IMR-90 (cell line): ENCODE measurements at regions not wholly inside any gene's neighbourhood (a gene's known extent, or its start where the extent isn't known, plus 50 kb on each side); places are given as distances from the start of the nearest gene placed in this dataset.

Source experiments
- ATAC-seq: fragments of 200-7000 bp; cut with Tn5 transposase; 2 replicates; pipeline ENCODE4 v1.9.1; 2020; ENCODE audit warnings: low read depth, mild to moderate bottlenecking, moderate library complexity
- BruUV-seq: library from RNA; stranded (reverse); fragments of 400-500 nt; replicated peaks from 2 replicates; lab custom pipeline; 2021; lab: Mats Ljungman, UMichigan
- CTCF ChIA-PET: fragments of 300-600 bp; formaldehyde crosslinking; extraction: SDS; loops from one replicate; lab custom pipeline; 2021; ENCODE audit warnings: antibody characterized with exemption; lab: Yijun Ruan, JAX
- POLR2A ChIA-PET: fragments of 300-600 bp; sonication (Branson Sonifier 250); formaldehyde crosslinking; loops from one replicate; lab custom pipeline; 2022; ENCODE audit warnings: antibody characterized with exemption; ENCODE audit not compliant: unreplicated experiment; lab: Charles Lee
- DNase-seq: peaks from one replicate; pipeline ENCODE4 v3.0.0; 2013
- H2AFZ ChIP-seq: replicated peaks from 2 replicates; pipeline ENCODE3; 2013; ENCODE audit warnings: low read length, mild to moderate bottlenecking; ENCODE audit not compliant: poor library complexity
- H2AK5ac ChIP-seq: 2 replicates; pipeline ENCODE4 v1.6.1; 2013; ENCODE audit warnings: low read depth, low read length, inconsistent platforms
- H2AK9ac ChIP-seq: replicated peaks from 2 replicates; pipeline ENCODE3; 2013; ENCODE audit warnings: mild to moderate bottlenecking, low read depth, low read length, moderate library complexity; ENCODE audit not compliant: poor library complexity
- H2BK120ac ChIP-seq: 2 replicates; pipeline ENCODE4 v1.6.1; 2013; ENCODE audit warnings: low read depth, low read length, inconsistent platforms
- H2BK15ac ChIP-seq: 3 replicates; pipeline ENCODE4 v1.6.1; 2013; ENCODE audit warnings: low read depth, low read length, inconsistent platforms
- H2BK20ac ChIP-seq: 2 replicates; pipeline ENCODE4 v1.6.1; 2013; ENCODE audit warnings: low read depth, mild to moderate bottlenecking, inconsistent platforms, low read length, moderate library complexity
- H2BK5ac ChIP-seq: 2 replicates; pipeline ENCODE4 v1.6.1; 2013; ENCODE audit warnings: mild to moderate bottlenecking, low read depth, low read length, inconsistent platforms; ENCODE audit not compliant: poor library complexity, severe bottlenecking
- H3K14ac ChIP-seq: replicated peaks from 2 replicates; pipeline ENCODE4 v1.6.1; 2013; ENCODE audit warnings: low read depth, low read length, inconsistent platforms
- H3K18ac ChIP-seq: 2 replicates; pipeline ENCODE4 v1.6.1; 2013; ENCODE audit warnings: low read depth, low read length, control low read depth
- H3K23ac ChIP-seq: 2 replicates; pipeline ENCODE4 v1.6.1; 2013; ENCODE audit warnings: low read depth, low read length, inconsistent platforms
- H3K27ac ChIP-seq: 2 replicates; pipeline ENCODE4 v1.5.1; 2013; ENCODE audit warnings: mild to moderate bottlenecking, control low read depth, low read length; ENCODE audit not compliant: insufficient read depth
- H3K27me3 ChIP-seq: 2 replicates; pipeline ENCODE4 v1.6.1; 2013; ENCODE audit warnings: low read length; ENCODE audit not compliant: control insufficient read depth, insufficient read depth
- H3K36me3 ChIP-seq: 2 replicates; pipeline ENCODE4 v1.6.1; 2013; ENCODE audit warnings: low read length, mixed read lengths; ENCODE audit not compliant: control insufficient read depth, insufficient read depth
- H3K4ac ChIP-seq: 2 replicates; pipeline ENCODE4 v1.6.1; 2013; ENCODE audit warnings: low read depth, low read length, inconsistent platforms
- H3K4me1 ChIP-seq: 2 replicates; pipeline ENCODE4 v1.6.1; 2013; ENCODE audit warnings: low read length, mixed read lengths; ENCODE audit not compliant: control insufficient read depth, insufficient read depth
- H3K4me2 ChIP-seq: 2 replicates; pipeline ENCODE4 v1.6.1; 2013; ENCODE audit warnings: low read depth, mild to moderate bottlenecking, control low read depth, low read length, moderate library complexity
- H3K4me3 ChIP-seq: 2 replicates; pipeline ENCODE4 v1.5.1; 2013; ENCODE audit warnings: low read depth, mild to moderate bottlenecking, control low read depth, low read length, moderate library complexity; ENCODE audit not compliant: insufficient read depth
- H3K56ac ChIP-seq: 2 replicates; pipeline ENCODE4 v1.6.1; 2013; ENCODE audit warnings: low read length, inconsistent platforms; ENCODE audit not compliant: insufficient read depth; ENCODE audit errors: extremely low read depth
- H3K79me1 ChIP-seq, 2 experiments: 2 replicates each; pipeline ENCODE4 v1.6.1; 2013; ENCODE audit warnings: low read length in 2 of 2, inconsistent platforms in 1 of 2, low read depth in 1 of 2
- H3K9ac ChIP-seq: 2 replicates; pipeline ENCODE4 v1.6.1; 2013; ENCODE audit warnings: low read depth, low read length, control low read depth
- H3K9me1 ChIP-seq: 2 replicates; pipeline ENCODE4 v1.6.1; 2013; ENCODE audit warnings: low read length, inconsistent platforms; ENCODE audit not compliant: insufficient read depth
- H3K9me3 ChIP-seq: 2 replicates; pipeline ENCODE4 v1.6.1; 2013; ENCODE audit warnings: low read length; ENCODE audit not compliant: control insufficient read depth, insufficient read depth
- H4K20me1 ChIP-seq: 2 replicates; pipeline ENCODE4 v1.6.1; 2013; ENCODE audit warnings: low read length, inconsistent platforms; ENCODE audit not compliant: insufficient read depth
- H4K5ac ChIP-seq: 2 replicates; pipeline ENCODE4 v1.6.1; 2013; ENCODE audit warnings: mild to moderate bottlenecking, low read depth, low read length, control low read depth
- H4K8ac ChIP-seq, 2 experiments: 2 replicates each; pipeline ENCODE4 v1.6.1; 2013; ENCODE audit warnings: low read depth in 2 of 2, low read length in 2 of 2, control low read depth in 1 of 2, inconsistent platforms in 1 of 2
- H4K91ac ChIP-seq: 2 replicates; pipeline ENCODE4 v1.6.1; 2013; ENCODE audit warnings: low read depth, low read length, inconsistent platforms; ENCODE audit not compliant: insufficient read depth
- BHLHE40 ChIP-seq: fragments of 150-350 bp; IDR thresholded peaks from 2 replicates; pipeline ENCODE4 v1.6.1; 2016; ENCODE audit warnings: mild to moderate bottlenecking, low read depth, low read length
- CEBPB ChIP-seq: IDR thresholded peaks from 2 replicates; pipeline ENCODE4 v1.6.1; 2012; ENCODE audit warnings: low read depth, low read length, improper control_type of control experiment
- CHD1 ChIP-seq: IDR thresholded peaks from 2 replicates; pipeline ENCODE4 v1.6.1; 2012; ENCODE audit warnings: low read depth, low read length, improper control_type of control experiment
- ELK1 ChIP-seq: fragments of 150-350 bp; IDR thresholded peaks from 2 replicates; pipeline ENCODE4 v1.6.1; 2016; ENCODE audit warnings: low read depth, mild to moderate bottlenecking, low read length, moderate library complexity, borderline replicate concordance
- FOS ChIP-seq: fragments of 150-350 bp; IDR thresholded peaks from 2 replicates; pipeline ENCODE4 v1.6.1; 2016; ENCODE audit warnings: low read depth, low read length
- MAFK ChIP-seq: IDR thresholded peaks from 2 replicates; pipeline ENCODE4 v1.6.1; 2012; ENCODE audit warnings: low read depth, low read length, improper control_type of control experiment
- MAZ ChIP-seq: IDR thresholded peaks from 2 replicates; pipeline ENCODE4 v1.6.1; 2012; ENCODE audit warnings: low read depth, mild to moderate bottlenecking, low read length, improper control_type of control experiment, moderate library complexity, borderline replicate concordance
- MXI1 ChIP-seq: IDR thresholded peaks from 2 replicates; pipeline ENCODE4 v1.6.1; 2012; ENCODE audit warnings: low read depth, mild to moderate bottlenecking, low read length, moderate library complexity, borderline replicate concordance
- NFE2L2 ChIP-seq: fragments of 150-350 bp; IDR thresholded peaks from 2 replicates; pipeline ENCODE4 v1.6.1; 2016; ENCODE audit warnings: low read depth, mild to moderate bottlenecking, low read length
- POLR2A ChIP-seq: IDR thresholded peaks from 2 replicates; pipeline ENCODE4 v1.6.1; 2012; ENCODE audit warnings: mild to moderate bottlenecking, low read depth, low read length
- RAD21 ChIP-seq: IDR thresholded peaks from 2 replicates; pipeline ENCODE4 v1.6.1; 2012; ENCODE audit warnings: low read length, improper control_type of control experiment
- RCOR1 ChIP-seq: IDR thresholded peaks from 2 replicates; pipeline ENCODE4 v1.6.1; 2012; ENCODE audit warnings: mild to moderate bottlenecking, low read length, improper control_type of control experiment; ENCODE audit not compliant: insufficient replicate concordance
- RFX5 ChIP-seq: IDR thresholded peaks from 2 replicates; pipeline ENCODE4 v1.8.0; 2012; ENCODE audit warnings: low read depth, mild to moderate bottlenecking, low read length, moderate library complexity
- SMC3 ChIP-seq: fragments of 150-350 bp; IDR thresholded peaks from 2 replicates; pipeline ENCODE4 v1.6.1; 2016; ENCODE audit warnings: low read depth, mild to moderate bottlenecking, antibody characterized with exemption, low read length, moderate library complexity
- USF2 ChIP-seq: fragments of 150-350 bp; IDR thresholded peaks from 2 replicates; pipeline ENCODE4 v1.6.1; 2017; ENCODE audit warnings: mild to moderate bottlenecking, antibody characterized with exemption, low read length, low read depth
- WGBS, 2 experiments: methylation state at CpG; one replicate each; pipeline versions ENCODE4 v1.1.5 to v1.1.7; 2013; ENCODE audit warnings: missing lambda C conversion rate in 2 of 2; ENCODE audit not compliant: insufficient read length in 1 of 2; ENCODE audit errors: extremely low coverage in 2 of 2; 5-methylcytosine and 5-hydroxymethylcytosine counted together
- dilution Hi-C: fragments of 300-500 bp; cut with HindIII; formaldehyde crosslinking; loops from one replicate; pipeline ENCODE4 v1.14.3; 2018; ENCODE audit warnings: low sequenced_read_pairs; ENCODE audit not compliant: unreplicated experiment
- in situ Hi-C: fragments of 300-500 bp; cut with MboI; formaldehyde crosslinking; loops from 3 replicates; pipeline ENCODE4 v1.14.3; 2019; ENCODE audit warnings: low sequenced_read_pairs, inconsistent platforms, mixed read lengths
- intact Hi-C: fragments of 100-400 bp; cut with micrococcal nuclease; formaldehyde crosslinking; loops from 2 replicates; pipeline ENCODE4 v1.10.0; 2022
- TF ChIP-seq, protein P1 (sequence below): conservative IDR thresholded peaks from 2 replicates; pipeline ENCODE4 v1.5.1; 2012; ENCODE audit warnings: mild to moderate bottlenecking, low read depth, low read length, improper control_type of control experiment

DNA sequence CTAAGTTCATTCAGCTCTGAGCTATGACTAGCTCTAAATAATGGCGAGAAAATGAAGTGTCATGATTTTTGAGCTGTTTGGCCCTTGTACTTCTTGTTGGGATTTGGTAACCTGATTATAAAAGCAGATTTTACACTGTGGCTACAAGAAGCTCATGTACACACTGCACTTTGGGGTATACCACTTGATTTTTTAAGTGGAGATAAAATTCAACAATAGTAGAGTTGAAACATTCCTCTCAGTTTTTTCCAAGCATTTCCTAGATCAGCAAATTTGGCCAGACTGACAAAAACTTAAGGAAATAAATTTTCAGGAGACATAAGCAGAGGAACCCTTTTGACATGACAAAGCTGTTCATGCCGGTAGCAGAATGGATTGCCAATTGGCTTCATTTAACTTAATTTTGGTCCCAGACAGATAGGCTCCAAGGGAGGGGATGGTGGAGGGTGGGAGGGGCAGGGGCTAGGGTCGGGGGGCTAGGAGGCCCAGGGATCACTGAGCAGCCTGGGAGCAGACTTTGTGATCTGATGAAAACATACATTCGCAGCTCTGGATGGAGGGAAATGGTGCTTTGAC, 575.9 kb downstream of the METTL15 start:
- Histone ChIP-seq H3K27ac (no peak overlapping the region), H3K18ac (peak overlapping the region; percentile 61; the same call in 1 of the 2 replicates), H4K8ac (peak overlapping the region in 1 of 2 experiments; percentile 57; a peak in 1 of 4 replicates), H2BK120ac (no peak overlapping the region; the same call in 1 of the 2 replicates), H3K4me3 (no peak overlapping the region), H3K4me2 (no peak overlapping the region), H3K4me1 (peaks cover 6% of the 10 kb centered on the region), H2BK5ac (no peak overlapping the region), H2AFZ (no peak overlapping the region), H3K9me3 (no peaks in the 10 kb centered on the region), H4K20me1 (no peaks in the 10 kb centered on the region), H3K36me3 (no peaks in the 10 kb centered on the region), H3K27me3 (no peaks in the 10 kb centered on the region), H3K79me1 (no peaks in the 10 kb centered on the region), H2BK20ac (no peak overlapping the region; the same call in 1 of the 2 replicates), H2AK5ac (no peak overlapping the region), H2AK9ac (no peak overlapping the region), H2BK15ac (no peak overlapping the region), H3K9me1 (no peaks in the 10 kb centered on the region; the same call in none of the 2 replicates), H3K9ac (no peak overlapping the region), H3K56ac (no peak overlapping the region), H3K23ac (no peak overlapping the region), H3K4ac (no peak overlapping the region), H3K14ac (no peak overlapping the region), H4K91ac (no peak overlapping the region), H4K5ac (peak overlapping the region; percentile 72; the same call in 1 of the 2 replicates)
- dilution Hi-C loops: no loop called here
- ChIA-PET CTCF (interaction anchor here (0.7 kb wide), 1 partner anchor 24 kb away, joined by 3 read pairs; no protein-coding TSS in a partner anchor), POLR2A (no interaction called here)
- DNase-seq (no peak), ATAC-seq (no peak)
- TF ChIP-seq CHD1: no peak
- TF ChIP-seq FOS: no peak
- TF ChIP-seq BHLHE40: no peak
- no peak for TF ChIP-seq ELK1
- no peak for TF ChIP-seq RFX5
- TF ChIP-seq SMC3: no peak
- no peak for TF ChIP-seq MAFK
- TF ChIP-seq MAZ: no peak
- TF ChIP-seq NFE2L2: no peak
- TF ChIP-seq, protein P1, sequence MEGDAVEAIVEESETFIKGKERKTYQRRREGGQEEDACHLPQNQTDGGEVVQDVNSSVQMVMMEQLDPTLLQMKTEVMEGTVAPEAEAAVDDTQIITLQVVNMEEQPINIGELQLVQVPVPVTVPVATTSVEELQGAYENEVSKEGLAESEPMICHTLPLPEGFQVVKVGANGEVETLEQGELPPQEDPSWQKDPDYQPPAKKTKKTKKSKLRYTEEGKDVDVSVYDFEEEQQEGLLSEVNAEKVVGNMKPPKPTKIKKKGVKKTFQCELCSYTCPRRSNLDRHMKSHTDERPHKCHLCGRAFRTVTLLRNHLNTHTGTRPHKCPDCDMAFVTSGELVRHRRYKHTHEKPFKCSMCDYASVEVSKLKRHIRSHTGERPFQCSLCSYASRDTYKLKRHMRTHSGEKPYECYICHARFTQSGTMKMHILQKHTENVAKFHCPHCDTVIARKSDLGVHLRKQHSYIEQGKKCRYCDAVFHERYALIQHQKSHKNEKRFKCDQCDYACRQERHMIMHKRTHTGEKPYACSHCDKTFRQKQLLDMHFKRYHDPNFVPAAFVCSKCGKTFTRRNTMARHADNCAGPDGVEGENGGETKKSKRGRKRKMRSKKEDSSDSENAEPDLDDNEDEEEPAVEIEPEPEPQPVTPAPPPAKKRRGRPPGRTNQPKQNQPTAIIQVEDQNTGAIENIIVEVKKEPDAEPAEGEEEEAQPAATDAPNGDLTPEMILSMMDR: no peak
- TF ChIP-seq RCOR1: no peak
- TF ChIP-seq POLR2A: no peak
- no peak for TF ChIP-seq MXI1
- TF ChIP-seq USF2: no peak
- no peak for TF ChIP-seq RAD21
- TF ChIP-seq CEBPB: no peak
- in situ Hi-C loops: no loop called here
- BruUV-seq: no TSS peak
- intact Hi-C loops: no loop called here
- no CpG with 5 or more reads among the region's 4 CpGs for WGBS, 2 experiments
